Gastrocnemius medialis (tissue), 4 donors: ENCODE measurements at regions not wholly inside any gene's neighbourhood (a gene's known extent, or its start where the extent isn't known, plus 50 kb on each side); places are given as distances from the start of the nearest gene placed in this dataset.

Source experiments
- ATAC-seq, 2 donors: fragments of 150-250 bp; one replicate each; pipeline ENCODE4 v1.9.1; 2016
- DNase-seq, 2 donors: peaks; one replicate each; pipeline ENCODE4 v3.0.0-alpha.2; 2019
- H3K27ac ChIP-seq, 4 donors: fragments of 200-600 bp; sonication (generic); 1 replicate in 1 of 4; 2 replicates in 3 of 4; pipeline ENCODE4 v1.5.1; 2016 to 2018; ENCODE audit warnings: mild to moderate bottlenecking in 2 of 4, moderate library complexity in 1 of 4
- H3K27me3 ChIP-seq, 3 donors: fragments of 200-600 bp; sonication (generic) in 2 of 3; 1 replicate in 1 of 3; 2 replicates in 2 of 3; pipeline versions ENCODE4 v1.5.1 to v1.6.0; 2016 to 2019; ENCODE audit warnings: mild to moderate bottlenecking in 1 of 3, moderate library complexity in 1 of 3
- H3K36me3 ChIP-seq, 2 donors: fragments of 200-600 bp; sonication (generic) in 1 of 2; one replicate each; pipeline ENCODE4 v1.5.1; 2017 to 2018
- H3K4me1 ChIP-seq, 2 donors: fragments of 200-600 bp; sonication (generic) in 1 of 2; one replicate each; pipeline ENCODE4 v1.5.1; 2016 to 2017; ENCODE audit warnings: mild to moderate bottlenecking in 2 of 2
- H3K4me3 ChIP-seq, 4 donors: fragments of 200-600 bp; sonication (generic) in 3 of 4; 1 replicate in 1 of 4; 2 replicates in 3 of 4; pipeline ENCODE4 v1.5.1; 2016 to 2019; ENCODE audit warnings: mild to moderate bottlenecking in 2 of 4
- H3K9me3 ChIP-seq, 3 donors: fragments of 200-600 bp; sonication (generic) in 2 of 3; 1 replicate in 1 of 3; 2 replicates in 2 of 3; pipeline ENCODE4 v1.5.1; 2016 to 2019
- POLR2A ChIP-seq, 2 donors: fragments of 450-650 bp; IDR thresholded peaks; one replicate each; pipeline ENCODE4 v1.6.1; 2017; ENCODE audit warnings: antibody characterized with exemption in 2 of 2, mild to moderate bottlenecking in 2 of 2, moderate library complexity in 2 of 2
- in situ Hi-C, 4 donors: fragments of 200-750 bp; cut with MboI; loops; one replicate each; pipeline versions ENCODE4 v1.15.0 to v1.8.0; 2017; ENCODE audit warnings: low sequenced_read_pairs in 4 of 4
- intact Hi-C: fragments of 100-400 bp; cut with DNase I; formaldehyde crosslinking; loops from one replicate; pipeline ENCODE4 v1.15.1; 2023; ENCODE audit warnings: low total_unique reads
- TF ChIP-seq, protein P1 (sequence below), 5 experiments: fragments of 450-650 bp in 3 of 5; fragments of 200-600 bp in 2 of 5; sonication (generic) in 2 of 5; IDR thresholded peaks in 4 of 5; conservative IDR thresholded peaks in 1 of 5; 1 replicate in 4 of 5; 2 replicates in 1 of 5; pipeline ENCODE4 v1.5.1; 2016 to 2019; ENCODE audit warnings: antibody characterized with exemption in 5 of 5, mild to moderate bottlenecking in 3 of 5, moderate library complexity in 3 of 5

DNA sequence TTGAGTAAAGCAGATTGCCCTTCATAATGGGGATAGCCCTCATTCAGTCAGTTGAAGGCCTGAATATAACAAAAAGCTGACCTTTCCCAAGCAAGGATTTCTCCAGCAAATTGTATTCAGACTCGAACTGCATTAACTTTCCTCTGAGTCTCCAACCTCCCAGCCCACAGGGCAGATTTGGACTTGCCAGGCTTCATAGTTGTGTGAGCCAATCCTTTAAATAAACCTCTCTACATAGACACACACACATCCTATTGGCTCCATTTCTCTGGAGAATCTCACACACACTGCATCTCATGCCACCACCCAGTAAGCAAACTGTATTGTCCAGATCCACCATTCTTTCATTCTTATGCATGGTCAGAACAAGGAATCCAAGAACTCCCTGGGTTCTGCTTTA is 225.1 kb downstream of the MPDZ start:
- H3K27ac ChIP-seq: no peak overlapping the region
- no peaks in the 10 kb centered on the region for H3K36me3 ChIP-seq
- no peaks in the 10 kb centered on the region for H3K4me1 ChIP-seq
- intact Hi-C loops (no loop called here), in situ Hi-C loops (no loop called here)
- H3K27me3 ChIP-seq: no peaks in the 10 kb centered on the region
- H3K9me3 ChIP-seq: no peaks in the 10 kb centered on the region
- DNase-seq (no peak), ATAC-seq (no peak)
- H3K4me3 ChIP-seq: no peak overlapping the region
- TF ChIP-seq, protein P1, sequence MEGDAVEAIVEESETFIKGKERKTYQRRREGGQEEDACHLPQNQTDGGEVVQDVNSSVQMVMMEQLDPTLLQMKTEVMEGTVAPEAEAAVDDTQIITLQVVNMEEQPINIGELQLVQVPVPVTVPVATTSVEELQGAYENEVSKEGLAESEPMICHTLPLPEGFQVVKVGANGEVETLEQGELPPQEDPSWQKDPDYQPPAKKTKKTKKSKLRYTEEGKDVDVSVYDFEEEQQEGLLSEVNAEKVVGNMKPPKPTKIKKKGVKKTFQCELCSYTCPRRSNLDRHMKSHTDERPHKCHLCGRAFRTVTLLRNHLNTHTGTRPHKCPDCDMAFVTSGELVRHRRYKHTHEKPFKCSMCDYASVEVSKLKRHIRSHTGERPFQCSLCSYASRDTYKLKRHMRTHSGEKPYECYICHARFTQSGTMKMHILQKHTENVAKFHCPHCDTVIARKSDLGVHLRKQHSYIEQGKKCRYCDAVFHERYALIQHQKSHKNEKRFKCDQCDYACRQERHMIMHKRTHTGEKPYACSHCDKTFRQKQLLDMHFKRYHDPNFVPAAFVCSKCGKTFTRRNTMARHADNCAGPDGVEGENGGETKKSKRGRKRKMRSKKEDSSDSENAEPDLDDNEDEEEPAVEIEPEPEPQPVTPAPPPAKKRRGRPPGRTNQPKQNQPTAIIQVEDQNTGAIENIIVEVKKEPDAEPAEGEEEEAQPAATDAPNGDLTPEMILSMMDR (IDR thresholded peaks at IDR 0.05 in 4 of 5, conservative IDR thresholded peaks at IDR 0.05 in 1 of 5): no peak
- TF ChIP-seq POLR2A (IDR thresholded peaks at IDR 0.05): no peak
